GM21515 (cell line): ENCODE measurements at regions not wholly inside any gene's neighbourhood (a gene's known extent, or its start where the extent isn't known, plus 50 kb on each side); places are given as distances from the start of the nearest gene placed in this dataset.
"Not testable (repeated sequence)": the region's sequence is repeated elsewhere in the genome, so short reads cannot be mapped to it uniquely, and the experiment has no call there.

Source experiments
- ATAC-seq: cut with Tn5 transposase; IDR thresholded peaks from one replicate; pipeline ENCODE4 v1.9.1; 2021; ENCODE audit not compliant: unreplicated experiment

- no peak for ATAC-seq
These were observed 66.6 kb downstream of the LACC1 start for GRCh38 chr13:43946281-43946680.

- ATAC-seq: no peak
These were observed 68.3 kb downstream of the LACC1 start for GRCh38 chr13:43947897-43948458.

- ATAC-seq: no peak
These were observed 73.7 kb downstream of the LACC1 start for GRCh38 chr13:43953370-43953769.

GRCh38 chr13:43956975-43957374 lies 77.3 kb downstream of the LACC1 start:
- ATAC-seq: not testable (repeated sequence)

- ATAC-seq: no peak
These were observed 79.6 kb downstream of the LACC1 start for GRCh38 chr13:43959291-43959690.

- ATAC-seq: no peak
These were observed 82.2 kb downstream of the LACC1 start for GRCh38 chr13:43961909-43962308.

- ATAC-seq: no peak
These were observed 84.0 kb downstream of the LACC1 start for GRCh38 chr13:43963726-43964125.

GRCh38 chr13:43964698-43965458 lies 85.2 kb downstream of the LACC1 start:
- ATAC-seq: no peak

GRCh38 chr13:43965459-43965845 lies 85.7 kb downstream of the LACC1 start:
- no peak for ATAC-seq

GRCh38 chr13:43968251-43968942 lies 88.7 kb downstream of the LACC1 start:
- not testable (repeated sequence) for ATAC-seq

GRCh38 chr13:43968943-43969690 lies 89.4 kb downstream of the LACC1 start:
- not testable (repeated sequence) for ATAC-seq

- ATAC-seq: not testable (repeated sequence)
These were observed 90.2 kb downstream of the LACC1 start for GRCh38 chr13:43969919-43970318.

- ATAC-seq: not testable (repeated sequence)
These were observed 91.0 kb downstream of the LACC1 start for GRCh38 chr13:43970520-43971242.

- ATAC-seq: not testable (repeated sequence)
These were observed 91.6 kb downstream of the LACC1 start for GRCh38 chr13:43971324-43971723.

GRCh38 chr13:43977911-43978310 lies 98.2 kb downstream of the LACC1 start:
- ATAC-seq: no peak

GRCh38 chr13:43978688-43979087 lies 99.0 kb downstream of the LACC1 start:
- ATAC-seq: no peak

- no peak for ATAC-seq
These were observed 99.8 kb downstream of the LACC1 start for GRCh38 chr13:43979492-43979891.

GRCh38 chr13:43980587-43980986 lies 100.9 kb downstream of the LACC1 start:
- ATAC-seq: no peak

- ATAC-seq: no peak
These were observed 101.4 kb downstream of the LACC1 start for GRCh38 chr13:43981091-43981490.

GRCh38 chr13:43981512-43982301 lies 102.0 kb downstream of the LACC1 start:
- no peak for ATAC-seq
